GM23248 (cell line): ENCODE measurements at regions not wholly inside any gene's neighbourhood (a gene's known extent, or its start where the extent isn't known, plus 50 kb on each side); places are given as distances from the start of the nearest gene placed in this dataset.

Experiments used
- DNase-seq: peaks from one replicate; pipeline ENCODE4 v3.0.0-alpha.2; 2015
- H2AFZ ChIP-seq: fragments of 200-600 bp; sonication (generic); 2 replicates; pipeline ENCODE4 v1.6.1; 2016; ENCODE audit warnings: antibody characterized with exemption
- H3F3A ChIP-seq: fragments of 200-600 bp; sonication (generic); 2 replicates; pipeline ENCODE4 v1.6.1; 2016; ENCODE audit warnings: mild to moderate bottlenecking, antibody characterized with exemption, mixed run types; ENCODE audit not compliant: insufficient read depth
- H3K27ac ChIP-seq: fragments of 200-600 bp; sonication (generic); 2 replicates; pipeline ENCODE4 v1.5.1; 2016; ENCODE audit warnings: mild to moderate bottlenecking
- H3K27me3 ChIP-seq: fragments of 200-600 bp; sonication (generic); replicated peaks from 2 replicates; pipeline ENCODE4 v1.6.1; 2016; ENCODE audit warnings: mild to moderate bottlenecking; ENCODE audit not compliant: insufficient read depth
- H3K36me3 ChIP-seq: fragments of 200-600 bp; sonication (generic); 2 replicates; pipeline ENCODE4 v1.6.1; 2016; ENCODE audit warnings: low read depth, mild to moderate bottlenecking
- H3K4me1 ChIP-seq: fragments of 200-600 bp; sonication (generic); 2 replicates; pipeline ENCODE4 v1.6.1; 2016; ENCODE audit warnings: mild to moderate bottlenecking; ENCODE audit not compliant: insufficient read depth
- H3K4me2 ChIP-seq: fragments of 200-600 bp; sonication (generic); one replicate; pipeline ENCODE4 v1.6.1; 2016; ENCODE audit warnings: mild to moderate bottlenecking; ENCODE audit not compliant: unreplicated experiment
- H3K4me3 ChIP-seq: fragments of 200-600 bp; sonication (generic); 2 replicates; pipeline ENCODE4 v1.5.1; 2016; ENCODE audit warnings: mild to moderate bottlenecking
- H3K79me2 ChIP-seq: fragments of 200-600 bp; sonication (generic); 2 replicates; pipeline ENCODE4 v1.6.1; 2016; ENCODE audit warnings: mild to moderate bottlenecking; ENCODE audit not compliant: insufficient read depth
- H3K9ac ChIP-seq: fragments of 200-600 bp; sonication (generic); 2 replicates; pipeline ENCODE4 v1.6.1; 2016; ENCODE audit warnings: mild to moderate bottlenecking
- H3K9me2 ChIP-seq: fragments of 200-600 bp; sonication (generic); 2 replicates; pipeline ENCODE4 v1.6.1; 2016; ENCODE audit warnings: mixed run types, mild to moderate bottlenecking, moderate library complexity; ENCODE audit not compliant: insufficient read depth
- H3K9me3 ChIP-seq: fragments of 200-600 bp; sonication (generic); one replicate; pipeline ENCODE4 v1.6.1; 2017; ENCODE audit warnings: low read depth
- H4K20me1 ChIP-seq: fragments of 200-600 bp; sonication (generic); 2 replicates; pipeline ENCODE4 v1.6.0; 2016; ENCODE audit not compliant: insufficient read depth
- EZH2 ChIP-seq: fragments of 200-600 bp; sonication (generic); IDR thresholded peaks from 2 replicates; pipeline ENCODE4 v1.6.1; 2018; ENCODE audit warnings: antibody characterized with exemption, mild to moderate bottlenecking; ENCODE audit not compliant: insufficient read depth, poor library complexity, severe bottlenecking
- EZH2phosphoT487 ChIP-seq: fragments of 200-600 bp; sonication (generic); IDR thresholded peaks from 2 replicates; pipeline ENCODE4 v1.6.1; 2018; ENCODE audit warnings: antibody characterized with exemption, moderate library complexity, mild to moderate bottlenecking, low read depth; ENCODE audit not compliant: insufficient read depth
- WGBS, 2 experiments: methylation state at CpG; one replicate each; pipeline ENCODE4 v1.1.6; 2015 to 2017; ENCODE audit warnings: low lambda C conversion rate in 2 of 2, low coverage in 1 of 2; ENCODE audit errors: missing lambda C conversion rate in 2 of 2; 5-methylcytosine and 5-hydroxymethylcytosine counted together
- in situ Hi-C: fragments of 300-500 bp; cut with MboI; formaldehyde crosslinking; loops from 2 replicates; pipeline ENCODE4 v1.15.0; 2020

- H3K27ac ChIP-seq = no peak overlapping the region
- no peak overlapping the region for H3K4me3 ChIP-seq
- in situ Hi-C loops = no loop called here
- no peak overlapping the region for H2AFZ ChIP-seq
- H3K36me3 ChIP-seq = no peaks in the 10 kb centered on the region
- no peaks in the 10 kb centered on the region for H3F3A ChIP-seq
- no peak for TF ChIP-seq EZH2phosphoT487
- no peak for TF ChIP-seq EZH2
- DNase-seq = no peak
- no peak overlapping the region for H3K9ac ChIP-seq
- 0% methylated on average over 1 of the region's 1 CpG for WGBS, 2 experiments
- H3K79me2 ChIP-seq = no peaks in the 10 kb centered on the region
- no peak overlapping the region for H3K4me2 ChIP-seq
- H3K9me2 ChIP-seq = no peaks in the 10 kb centered on the region; the same call in 1 of the 2 replicates
- H3K27me3 ChIP-seq = no peaks in the 10 kb centered on the region
- H3K4me1 ChIP-seq = no peaks in the 10 kb centered on the region
- no peaks in the 10 kb centered on the region for H4K20me1 ChIP-seq
- H3K9me3 ChIP-seq = no peaks in the 10 kb centered on the region
These were observed 349.0 kb upstream of the TRAM1L1 start for GRCh38 chr4:117434424-117434823.

- H3K27ac ChIP-seq = no peak overlapping the region
- H3K36me3 ChIP-seq = no peaks in the 10 kb centered on the region
- H3K9me2 ChIP-seq = no peaks in the 10 kb centered on the region
- in situ Hi-C loops = no loop called here
- no peaks in the 10 kb centered on the region for H3K79me2 ChIP-seq
- WGBS, 2 experiments = 34 to 46% methylated on average over 2 of the region's 2 CpGs
- TF ChIP-seq EZH2 = no peak
- TF ChIP-seq EZH2phosphoT487 = no peak
- no peaks in the 10 kb centered on the region for H3K4me1 ChIP-seq
- no peaks in the 10 kb centered on the region for H3F3A ChIP-seq
- H3K4me3 ChIP-seq = no peak overlapping the region
- H3K9me3 ChIP-seq = no peaks in the 10 kb centered on the region
- H3K27me3 ChIP-seq = no peaks in the 10 kb centered on the region
- H3K9ac ChIP-seq = no peak overlapping the region
- no peak overlapping the region for H2AFZ ChIP-seq
- no peak for DNase-seq
- no peak overlapping the region for H3K4me2 ChIP-seq
- no peaks in the 10 kb centered on the region for H4K20me1 ChIP-seq
These were observed 362.5 kb upstream of the TRAM1L1 start for GRCh38 chr4:117447925-117448324.

- H3K4me3 ChIP-seq = no peak overlapping the region
- H3K36me3 ChIP-seq = no peaks in the 10 kb centered on the region
- no peaks in the 10 kb centered on the region for H3K79me2 ChIP-seq
- no peaks in the 10 kb centered on the region for H3K9me2 ChIP-seq
- no peaks in the 10 kb centered on the region for H3F3A ChIP-seq
- TF ChIP-seq EZH2 = no peak
- TF ChIP-seq EZH2phosphoT487 = no peak
- no peak overlapping the region for H2AFZ ChIP-seq
- DNase-seq = no peak
- no peaks in the 10 kb centered on the region for H4K20me1 ChIP-seq
- in situ Hi-C loops = no loop called here
- H3K4me1 ChIP-seq = no peaks in the 10 kb centered on the region
- no peak overlapping the region for H3K9ac ChIP-seq
- H3K4me2 ChIP-seq = no peak overlapping the region
- H3K9me3 ChIP-seq = no peaks in the 10 kb centered on the region
- WGBS, 2 experiments = 0 to 2% methylated on average over 1 of the region's 1 CpG
- no peaks in the 10 kb centered on the region for H3K27me3 ChIP-seq
- no peak overlapping the region for H3K27ac ChIP-seq
These were observed 369.7 kb upstream of the TRAM1L1 start for GRCh38 chr4:117455088-117455487.

- WGBS, 2 experiments = 52 to 60% methylated on average over 5 of the region's 5 CpGs
- H3K9me3 ChIP-seq = no peaks in the 10 kb centered on the region
These were observed 381.0 kb upstream of the TRAM1L1 start for GRCh38 chr4:117466388-117466787.

GRCh38 chr4:117467404-117467803 lies 382.0 kb upstream of the TRAM1L1 start:
- no peak overlapping the region for H3K4me3 ChIP-seq
- H3K9me2 ChIP-seq = no peaks in the 10 kb centered on the region
- no peaks in the 10 kb centered on the region for H3K9me3 ChIP-seq
- H3K27me3 ChIP-seq = no peaks in the 10 kb centered on the region
- H2AFZ ChIP-seq = no peak overlapping the region
- no peaks in the 10 kb centered on the region for H4K20me1 ChIP-seq
- no peak overlapping the region for H3K4me2 ChIP-seq
- 1 to 2% methylated on average over 2 of the region's 2 CpGs for WGBS, 2 experiments
- no peaks in the 10 kb centered on the region for H3K36me3 ChIP-seq
- H3K79me2 ChIP-seq = no peaks in the 10 kb centered on the region
- no peaks in the 10 kb centered on the region for H3K4me1 ChIP-seq
- no peak for DNase-seq
- no peak overlapping the region for H3K9ac ChIP-seq
- H3K27ac ChIP-seq = no peak overlapping the region
- no peak for TF ChIP-seq EZH2
- no peak for TF ChIP-seq EZH2phosphoT487
- H3F3A ChIP-seq = no peaks in the 10 kb centered on the region
- in situ Hi-C loops = no loop called here

More at GRCh38 chr4:117466388-117466787, 381.0 kb upstream of the TRAM1L1 start:
- Histone ChIP-seq H3K27ac (no peak overlapping the region), H3K79me2 (no peaks in the 10 kb centered on the region), H3K4me2 (no peak overlapping the region), H3K36me3 (no peaks in the 10 kb centered on the region), H3K4me1 (no peaks in the 10 kb centered on the region), H3F3A (no peaks in the 10 kb centered on the region), H2AFZ (no peak overlapping the region), H3K4me3 (no peak overlapping the region), H3K27me3 (no peaks in the 10 kb centered on the region), H3K9ac (no peak overlapping the region), H3K9me2 (no peaks in the 10 kb centered on the region), H4K20me1 (no peaks in the 10 kb centered on the region)
- no peak for DNase-seq
- TF ChIP-seq EZH2 (no peak), EZH2phosphoT487 (no peak)
- in situ Hi-C loops = no loop called here
